NOMO-1 treated with dmso at 0.1 percent for 144 hours (cell line): ENCODE measurements at regions not wholly inside any gene's neighbourhood (a gene's known extent, or its start where the extent isn't known, plus 50 kb on each side); places are given as distances from the start of the nearest gene placed in this dataset.

Experiments
- DNase-seq: peaks from one replicate; lab custom pipeline; 2025; ENCODE audit not compliant: unreplicated experiment; lab: John Stamatoyannopoulos, UW

GRCh38 chr18:21996351-21996826, 173.0 kb upstream of the GATA6 start:
- DNase-seq = no peak

DNA sequence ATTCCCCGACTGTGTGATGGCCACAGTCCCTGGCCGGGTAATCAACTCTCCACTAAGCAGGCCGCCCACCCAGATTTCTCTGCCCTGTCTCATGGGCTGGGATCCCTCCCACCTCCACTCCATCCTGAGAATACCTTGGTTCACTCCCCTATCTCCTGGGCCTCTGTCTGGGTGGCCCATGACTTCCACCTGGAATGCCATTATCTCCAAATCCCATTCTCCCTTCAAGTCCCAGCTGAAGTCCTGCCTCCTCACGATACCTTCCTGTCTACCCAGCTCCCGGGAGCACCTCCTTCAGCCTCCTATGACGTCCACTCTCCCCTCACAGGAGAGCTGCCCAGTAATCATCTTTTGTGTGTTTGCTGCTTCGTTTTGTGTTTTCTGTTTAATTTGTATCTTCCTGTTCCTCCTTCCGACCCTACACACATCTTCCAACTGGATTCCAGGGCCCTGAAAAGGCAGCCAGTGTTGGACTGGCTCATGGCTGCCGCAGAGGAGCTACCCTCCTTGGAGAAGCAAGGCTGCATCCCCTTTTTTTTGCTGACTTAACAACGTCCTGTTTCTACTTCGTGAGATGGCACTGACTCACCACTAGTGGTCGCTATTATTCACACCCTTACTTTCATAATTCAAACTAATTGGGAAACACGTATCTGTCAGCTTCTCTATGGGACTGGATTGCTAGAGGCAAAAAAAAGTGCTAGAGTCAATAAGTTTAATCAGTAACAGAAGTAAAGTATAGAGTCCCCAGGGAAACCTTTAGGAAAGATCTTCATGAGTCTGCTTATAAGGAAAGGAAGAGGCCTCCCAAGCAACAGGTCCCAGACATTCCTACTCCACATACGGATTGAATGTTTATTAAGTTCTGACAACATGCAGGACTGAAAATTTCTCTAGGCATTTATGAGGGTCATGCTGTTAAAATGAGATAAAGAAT, 171.9 kb upstream of the GATA6 start:
- DNase-seq = peak; percentile 63

- DNase-seq = no peak
Measured at GRCh38 chr18:21998486-21998885, 170.9 kb upstream of the GATA6 start.

- DNase-seq = no peak
Measured at GRCh38 chr18:22001912-22002487, 167.4 kb upstream of the GATA6 start.

- DNase-seq = no peak
Measured at GRCh38 chr18:22005191-22005841, 164.1 kb upstream of the GATA6 start.

GRCh38 chr18:22006458-22006857, 162.9 kb upstream of the GATA6 start:
- no peak for DNase-seq

DNA sequence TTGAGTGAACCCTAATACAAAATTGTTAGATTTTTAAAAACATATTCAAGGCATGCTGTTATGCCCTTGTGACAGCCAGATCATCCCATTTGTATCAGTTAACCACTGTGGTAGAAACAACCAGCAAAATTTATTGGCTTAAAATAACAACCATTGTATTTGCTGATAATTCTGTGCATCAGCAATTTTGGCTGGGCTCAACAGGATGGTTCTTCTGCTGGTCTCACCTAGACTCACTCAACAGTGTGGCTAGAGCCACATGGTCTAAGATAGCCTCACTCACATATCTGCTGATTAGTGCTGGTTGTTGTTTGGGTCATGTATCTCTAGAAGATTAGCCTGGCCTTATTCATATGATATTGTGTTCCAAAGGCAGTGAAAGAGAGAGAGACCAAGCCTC, 160.1 kb upstream of the GATA6 start:
- no peak for DNase-seq

DNA sequence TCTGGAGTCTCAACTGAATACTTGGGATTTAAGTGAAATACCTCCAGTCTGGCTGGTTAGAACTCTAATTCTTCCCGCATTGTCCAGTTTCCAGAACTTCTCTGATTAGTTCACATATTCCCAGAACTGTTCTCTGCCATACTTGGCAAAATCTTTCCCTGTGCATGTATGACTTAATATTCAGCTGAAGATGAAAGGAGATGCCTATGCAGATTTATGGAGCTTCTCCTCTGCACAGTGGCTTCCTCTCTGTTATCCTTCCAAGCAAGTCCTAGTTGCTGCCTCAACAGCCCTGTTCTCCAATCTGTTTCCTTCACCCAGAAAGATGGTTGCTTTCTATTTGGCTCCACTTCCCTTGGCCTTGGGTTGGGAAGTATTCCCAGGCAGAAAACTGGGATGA, 155.4 kb upstream of the GATA6 start:
- no peak for DNase-seq

DNA sequence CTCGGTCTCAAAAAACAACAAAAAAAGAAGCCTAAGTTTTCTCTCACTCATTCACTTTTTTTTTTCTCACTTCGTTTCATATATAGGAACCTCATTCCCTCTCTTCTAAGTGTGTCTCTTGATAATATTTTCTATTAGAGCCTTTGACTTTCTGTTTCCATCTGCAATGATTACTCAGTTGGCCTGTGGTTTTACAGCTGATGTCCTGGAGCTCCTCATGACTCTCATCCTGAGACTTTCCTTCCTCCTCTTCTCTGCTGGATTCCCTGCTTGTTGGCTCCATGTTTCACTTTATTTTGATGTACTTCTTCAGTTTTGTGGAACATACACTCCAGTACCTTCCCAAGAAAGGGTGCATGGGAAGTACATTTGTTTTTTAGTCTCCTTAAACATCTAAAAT, 154.2 kb upstream of the GATA6 start:
- no peak for DNase-seq

DNA sequence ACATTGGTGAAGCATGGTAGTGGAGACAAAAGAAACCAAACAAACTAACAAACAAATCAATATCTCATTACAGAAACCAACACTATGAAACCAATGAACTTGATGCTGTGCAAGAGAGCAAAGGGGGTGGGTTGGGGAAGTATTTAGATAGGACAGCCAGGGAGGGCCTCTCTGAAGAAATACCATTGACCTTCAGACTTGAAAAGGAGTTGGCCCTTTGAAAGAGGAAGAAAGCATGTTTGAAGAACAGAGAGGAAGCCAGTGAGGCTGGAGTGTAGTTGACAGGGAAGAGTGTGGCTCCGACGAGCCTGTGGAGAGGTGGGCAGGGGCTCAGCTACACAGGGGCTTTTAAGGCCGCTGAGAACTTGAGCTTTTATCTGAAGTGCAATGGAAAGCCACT, 151.0 kb upstream of the GATA6 start:
- peak; percentile 77 for DNase-seq

DNA sequence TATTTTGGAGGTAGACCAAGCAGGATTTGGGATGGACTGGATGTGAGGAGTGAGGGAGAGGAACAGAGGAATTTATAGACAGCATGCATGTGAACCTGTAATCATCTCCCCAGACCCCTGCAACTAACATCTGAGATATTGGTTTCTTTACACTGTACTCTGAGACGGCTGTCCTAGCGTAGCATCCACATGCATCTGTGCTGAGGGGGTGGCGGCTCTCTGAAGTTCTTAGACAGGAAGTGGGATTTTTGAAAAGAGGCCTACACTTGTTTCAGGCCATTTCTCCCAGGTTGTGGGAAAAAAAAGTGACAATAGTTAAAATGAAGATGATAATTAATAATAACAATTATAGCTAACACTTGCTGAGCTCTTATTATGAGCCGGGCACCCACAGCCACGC, 150.2 kb upstream of the GATA6 start:
- DNase-seq = no peak

DNA sequence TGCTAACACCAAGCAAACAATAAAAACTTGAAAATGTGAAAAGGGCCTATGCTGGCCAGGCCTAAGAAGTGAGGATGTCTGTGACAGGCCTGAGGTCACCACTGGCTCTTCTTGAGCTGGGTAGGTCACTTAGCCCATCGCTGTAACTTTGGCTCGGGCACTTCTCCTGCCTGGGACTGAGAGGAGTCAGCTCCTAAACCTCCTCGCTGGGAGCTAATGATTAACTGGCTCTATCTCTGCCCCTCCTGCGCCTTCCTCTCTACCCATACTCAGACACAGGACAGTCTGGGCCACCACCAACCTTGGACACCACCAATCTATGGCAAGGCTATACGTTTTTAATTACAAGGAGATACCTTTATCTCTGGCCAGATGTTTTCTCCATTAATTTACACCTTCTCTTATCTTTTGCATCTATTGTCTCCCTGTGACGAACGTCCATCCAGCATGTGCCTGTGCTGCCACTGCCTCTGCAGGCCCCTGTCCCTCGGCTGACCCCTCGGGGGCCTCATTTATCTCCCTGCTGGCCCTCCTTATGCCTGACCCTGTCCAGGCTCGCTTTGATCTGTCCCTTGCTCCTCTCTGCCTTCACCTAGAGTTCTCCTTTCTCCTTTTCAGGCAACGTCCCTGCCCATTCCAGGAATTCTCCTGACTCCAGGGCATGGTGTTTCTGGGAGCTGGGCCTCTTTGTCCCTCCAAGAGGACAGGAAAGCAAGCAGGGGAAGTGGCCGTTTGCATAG, 149.1 kb upstream of the GATA6 start:
- no peak for DNase-seq

DNA sequence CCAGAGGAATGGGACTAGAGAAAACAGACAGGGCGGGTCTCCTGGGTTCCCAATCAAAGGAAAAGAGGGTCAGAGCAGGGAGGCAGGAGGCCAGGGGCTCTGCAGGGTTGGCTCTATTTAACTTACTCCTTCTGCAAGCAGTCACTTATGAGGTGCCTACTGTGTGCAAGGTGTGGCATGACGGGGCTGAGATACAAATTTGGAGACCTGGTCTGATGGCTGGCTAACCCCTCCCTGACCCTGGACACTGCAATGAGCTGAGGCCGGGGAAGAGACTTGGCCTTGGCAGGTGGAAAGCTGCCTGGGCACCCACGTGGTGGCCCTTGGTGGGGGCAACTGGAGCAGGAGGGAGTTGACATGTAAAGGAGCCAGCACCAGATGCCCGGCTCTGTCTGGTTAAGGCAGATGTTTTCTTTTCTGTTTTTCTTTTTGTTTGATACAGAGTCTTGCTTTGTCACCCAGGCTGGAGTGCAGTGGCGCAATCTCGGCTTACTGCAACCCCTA, 148.5 kb upstream of the GATA6 start:
- no peak for DNase-seq

GRCh38 chr18:22021701-22022100, 147.7 kb upstream of the GATA6 start:
- no peak for DNase-seq

DNA sequence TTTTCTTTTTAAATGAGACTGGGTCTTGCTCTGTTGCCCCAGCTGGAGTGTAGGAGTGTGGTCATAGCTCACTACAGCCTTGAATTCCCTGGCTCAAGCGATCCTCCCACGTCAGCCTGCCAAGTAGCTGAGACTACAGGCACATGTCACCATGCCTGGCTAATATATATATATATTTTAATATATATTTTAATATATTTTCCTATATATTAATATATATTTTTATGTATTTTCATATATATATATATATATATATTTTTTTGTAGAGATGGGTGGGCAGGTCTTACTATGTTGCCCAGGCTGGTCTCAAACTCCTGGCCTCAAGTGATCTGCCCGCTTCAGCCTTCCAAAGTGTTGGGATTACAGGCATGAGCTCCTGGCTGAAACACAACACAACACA, 144.5 kb upstream of the GATA6 start:
- no peak for DNase-seq

DNA sequence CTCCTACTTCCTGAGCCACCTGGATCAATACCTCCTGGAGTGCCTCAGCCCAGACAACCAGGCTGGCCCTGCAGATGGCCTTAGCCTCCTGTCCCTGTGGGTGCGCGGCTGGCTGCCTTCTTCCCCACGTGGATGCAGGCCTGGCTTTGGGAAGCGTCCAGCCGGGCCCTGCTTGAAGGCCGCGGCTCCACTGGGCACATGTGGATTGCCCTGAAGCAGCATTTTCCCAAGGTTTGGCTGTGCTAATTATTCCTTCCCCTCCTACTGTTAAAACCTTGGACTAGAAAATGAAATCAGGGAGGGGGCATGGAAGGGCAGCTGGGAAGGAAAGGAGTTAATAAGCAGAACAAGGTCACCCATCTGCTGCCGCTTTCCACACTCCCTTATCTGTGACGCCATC, 143.0 kb upstream of the GATA6 start:
- no peak for DNase-seq

DNA sequence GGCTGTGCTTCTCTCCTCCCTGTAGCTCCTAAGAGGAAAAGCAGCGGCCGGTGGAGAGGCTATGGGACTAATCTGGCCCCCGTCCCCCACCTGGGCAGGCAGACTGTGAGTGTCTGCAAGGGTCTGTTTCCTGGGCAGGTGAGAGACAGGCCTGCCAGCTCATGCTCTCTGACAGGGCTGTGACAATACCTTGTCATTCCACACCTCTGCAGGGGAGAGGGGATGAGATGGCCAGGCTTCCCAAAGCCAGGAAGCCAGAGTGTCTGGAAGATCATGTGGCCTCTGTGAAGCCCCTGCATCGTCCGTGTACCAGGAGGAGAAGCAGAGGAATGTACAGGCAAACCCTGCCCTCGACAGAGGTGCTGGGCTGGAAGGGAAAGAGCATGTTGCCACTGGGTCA, 142.5 kb upstream of the GATA6 start:
- no peak for DNase-seq

- no peak for DNase-seq
Measured at GRCh38 chr18:22031611-22032010, 137.8 kb upstream of the GATA6 start.

DNA sequence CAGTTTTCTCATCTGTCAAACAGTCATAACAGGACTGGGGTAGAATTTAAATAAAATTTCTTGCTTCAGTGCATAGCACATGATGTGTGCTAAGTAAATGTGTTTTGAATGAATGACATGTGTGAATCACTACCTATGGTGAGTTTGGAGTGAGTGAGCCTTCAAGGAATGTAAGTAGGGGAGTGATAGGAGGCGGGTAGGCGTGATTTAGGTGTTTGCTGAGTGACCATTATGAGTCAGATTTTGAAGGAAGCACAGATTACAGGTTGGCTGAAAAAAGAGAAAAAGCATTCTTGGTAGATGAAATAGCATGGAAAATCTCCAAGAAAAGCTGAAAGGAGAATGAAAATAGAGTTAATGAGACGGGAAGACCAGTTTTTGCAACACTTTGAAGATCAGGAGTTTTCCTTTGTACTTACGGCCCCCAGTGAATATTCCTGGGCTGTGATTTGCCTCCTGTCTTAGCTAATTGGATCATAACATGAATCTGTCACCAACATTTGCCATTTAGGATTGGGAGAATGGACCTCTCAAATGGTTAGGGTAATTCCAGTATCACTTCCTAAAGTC, 136.9 kb upstream of the GATA6 start:
- DNase-seq = no peak

GRCh38 chr18:22033085-22033484, 136.3 kb upstream of the GATA6 start:
- DNase-seq = no peak

- DNase-seq = no peak
Measured at GRCh38 chr18:22034276-22034675, 135.1 kb upstream of the GATA6 start.
